Hepatic stellate cell (primary cell): ENCODE measurements at regions not wholly inside any gene's neighbourhood (a gene's known extent, or its start where the extent isn't known, plus 50 kb on each side); places are given as distances from the start of the nearest gene placed in this dataset.
A peak's percentile ranks its signal among the peaks of the same experiment; 100 is the strongest.
"Not testable (repeated sequence)": the region's sequence is repeated elsewhere in the genome, so short reads cannot be mapped to it uniquely, and the experiment has no call there.

ENCODE experiments used
- DNase-seq: peaks from one replicate; pipeline ENCODE4 v3.0.0; 2011; ENCODE audit warnings: low spot score

DNA sequence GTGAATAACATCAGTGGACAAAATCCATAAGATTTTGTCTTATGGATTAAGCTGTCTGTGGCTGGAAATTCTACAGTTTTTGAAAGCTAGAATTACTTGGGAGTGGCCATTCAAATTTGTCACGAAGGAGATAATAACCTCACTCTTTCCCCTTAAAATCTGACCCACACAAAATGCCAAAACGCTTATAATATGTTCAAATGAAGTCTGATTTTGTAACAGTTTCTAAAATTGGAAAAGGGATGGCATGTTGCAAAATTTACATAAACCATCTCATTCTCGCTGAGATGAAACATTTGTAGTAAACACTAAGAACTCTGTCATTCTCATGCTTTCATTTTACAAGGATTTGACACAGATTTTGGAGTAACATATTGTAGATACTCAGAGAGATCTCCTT is 112.7 kb downstream of the GJA1 start:
- no peak for DNase-seq

DNA sequence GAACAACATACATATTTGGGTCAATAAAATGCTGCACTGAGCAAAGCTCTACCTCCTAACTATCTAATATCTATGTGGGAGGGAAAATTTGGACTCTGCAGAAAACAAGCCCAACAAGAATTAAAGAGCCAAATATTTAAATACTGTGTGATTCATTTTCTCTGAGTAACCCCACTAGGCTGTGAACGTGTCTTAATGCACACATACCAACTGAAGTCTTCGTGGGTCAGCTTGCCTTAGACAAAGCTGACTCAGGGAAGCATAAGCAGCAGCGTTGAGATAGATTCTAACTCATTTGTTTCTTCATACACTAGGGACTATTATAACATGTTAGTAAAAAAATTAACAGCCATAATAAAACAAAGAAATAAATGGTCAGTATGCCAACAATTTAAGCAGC is 114.3 kb downstream of the GJA1 start:
- DNase-seq = peak; percentile 38

DNA sequence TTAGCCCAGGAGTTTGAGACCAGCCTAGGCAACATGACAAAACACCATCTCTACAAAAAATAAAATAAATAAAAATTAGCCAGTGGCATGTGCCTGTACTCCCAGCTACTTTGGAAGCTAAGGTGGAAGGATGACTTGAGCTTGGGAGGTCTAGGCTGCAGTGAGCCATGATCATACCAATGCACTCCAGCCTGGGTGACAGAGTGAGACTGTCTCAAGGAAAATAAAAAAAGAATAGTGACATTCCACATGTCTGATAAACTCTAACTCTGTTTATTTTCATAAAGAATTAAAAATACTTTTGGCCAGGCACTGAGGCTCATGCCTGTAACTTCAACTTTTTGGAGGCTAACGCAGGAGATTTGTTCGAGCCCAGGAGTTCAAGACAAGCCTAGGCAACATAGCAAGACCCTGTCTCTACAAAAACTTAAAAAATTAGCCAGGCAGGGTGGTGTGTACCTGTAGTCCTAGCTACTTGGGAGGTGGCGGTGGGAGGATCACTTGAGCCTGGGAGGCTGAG is 115.1 kb downstream of the GJA1 start:
- no peak for DNase-seq

DNA sequence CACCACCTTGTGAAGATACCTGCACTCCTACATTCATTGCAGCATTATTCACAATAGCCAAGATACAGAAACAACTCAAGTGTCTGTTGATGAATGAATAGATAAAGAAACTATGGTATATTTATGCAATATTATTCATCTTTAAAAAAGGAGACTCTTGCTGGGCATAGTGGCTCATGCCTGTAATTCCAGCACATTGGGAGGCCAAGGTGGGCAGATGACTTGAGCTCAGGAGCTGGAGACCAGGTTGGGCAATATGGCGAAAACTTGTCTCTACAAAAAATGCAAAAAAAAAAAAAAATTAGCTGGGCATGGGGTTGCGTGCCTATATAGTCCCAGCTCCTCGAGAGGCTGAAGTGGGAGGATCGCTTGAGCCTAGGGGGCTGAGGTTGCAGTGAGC is 119.8 kb downstream of the GJA1 start:
- DNase-seq = no peak

DNA sequence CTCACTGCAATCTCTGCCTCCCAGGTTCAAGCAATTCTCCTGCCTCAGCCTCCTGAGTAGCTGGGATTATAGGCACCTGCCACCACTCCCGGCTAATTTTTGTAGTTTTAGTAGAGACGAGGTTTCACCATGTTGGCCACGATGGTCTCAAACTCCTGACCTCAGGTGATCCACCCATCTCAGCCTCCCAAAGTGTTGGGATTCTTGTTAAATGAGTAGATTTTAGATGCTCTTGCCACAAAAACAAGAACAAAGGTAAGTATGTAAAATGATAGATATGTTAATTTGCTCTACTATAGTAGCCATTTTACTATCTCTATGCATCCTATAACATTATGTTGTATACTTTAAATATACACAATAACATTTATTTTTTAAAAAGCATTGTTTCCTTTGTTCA is 120.7 kb downstream of the GJA1 start:
- DNase-seq = not testable (repeated sequence)

DNA sequence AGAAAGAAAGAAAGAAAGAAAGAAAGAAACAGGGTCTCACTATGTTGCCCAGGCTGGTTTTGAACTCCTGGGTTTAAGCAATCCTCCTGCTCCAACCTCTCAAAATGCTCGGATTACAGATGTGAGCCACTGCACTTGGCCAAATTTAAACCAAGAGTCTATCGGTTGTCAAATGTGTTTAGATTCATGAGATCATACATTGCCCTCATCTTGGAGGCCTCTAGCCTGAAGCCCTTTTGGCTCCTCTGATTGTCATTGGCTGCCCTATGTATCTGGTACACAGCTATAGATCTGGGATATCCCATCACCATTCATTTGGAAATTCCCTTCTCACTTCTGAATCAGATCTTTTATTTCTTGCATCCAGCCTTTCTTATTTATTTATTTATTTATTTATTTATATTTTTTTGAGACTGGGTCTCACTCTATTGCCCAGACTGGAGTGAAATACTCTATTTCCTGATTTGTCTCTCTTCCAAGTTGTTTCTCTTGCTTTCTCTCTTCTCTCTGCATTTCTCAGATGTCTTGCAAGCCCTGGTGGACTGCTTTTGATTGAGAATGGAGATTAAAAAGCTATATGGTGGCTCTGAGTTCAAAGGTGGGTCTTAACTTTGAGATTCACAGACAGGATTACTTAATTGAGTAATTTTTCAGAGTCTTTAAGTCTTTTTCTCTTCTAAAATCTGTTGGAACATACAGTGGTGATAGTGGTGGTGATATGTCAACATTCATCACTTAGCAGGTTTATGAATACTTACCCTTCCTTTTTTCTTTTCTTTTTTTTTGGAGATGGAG is 121.9 kb downstream of the GJA1 start:
- no peak for DNase-seq

DNA sequence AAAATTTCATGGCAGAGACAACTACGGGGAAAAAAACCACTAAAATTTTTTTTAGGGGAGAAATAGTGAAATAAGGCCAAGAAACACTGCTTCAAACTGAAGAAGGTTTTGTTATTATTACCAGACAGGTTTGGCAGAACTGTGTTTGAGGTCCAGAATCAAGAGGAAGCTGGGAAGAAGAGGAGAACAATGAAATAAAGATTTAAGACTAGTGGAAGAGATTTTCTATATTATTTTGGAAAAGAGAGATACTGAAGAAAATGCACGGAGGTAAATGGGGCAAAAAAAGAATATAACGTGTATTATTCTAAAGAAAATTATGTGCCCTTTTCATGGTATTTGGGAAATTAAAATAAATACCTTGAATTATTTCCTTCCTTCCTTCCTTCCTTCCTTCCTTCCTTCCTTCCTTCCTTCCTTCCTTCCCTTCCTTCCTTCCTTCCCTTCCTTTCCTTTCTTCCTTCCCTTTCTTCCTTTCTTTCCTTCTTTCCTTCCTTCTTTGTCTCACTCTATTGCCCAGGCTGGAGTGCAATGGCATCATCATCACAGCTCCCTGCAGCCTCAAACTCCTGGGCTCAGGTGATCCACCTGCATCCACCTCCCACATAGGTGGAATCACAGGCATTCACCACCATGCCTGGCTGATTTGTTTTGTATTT is 124.3 kb downstream of the GJA1 start:
- no peak for DNase-seq

DNA sequence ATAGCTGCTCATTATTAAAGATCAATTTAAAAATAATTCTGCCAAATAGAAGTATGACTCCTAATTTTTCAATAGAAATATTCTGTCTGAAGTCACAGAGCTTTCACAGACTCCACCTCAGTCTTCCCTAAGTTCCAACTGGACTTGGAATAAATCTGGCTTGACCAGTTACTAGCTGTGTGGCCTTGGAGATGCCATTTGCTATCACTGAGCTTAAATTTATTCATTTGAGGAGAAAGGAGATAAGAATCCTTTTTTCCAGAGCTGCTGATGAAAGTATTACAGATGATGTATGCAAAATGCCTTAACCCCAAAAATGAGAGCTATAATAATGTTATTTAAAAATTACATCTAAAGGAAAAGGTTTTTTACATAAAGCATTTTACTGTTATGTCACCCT is 125.0 kb downstream of the GJA1 start:
- no peak for DNase-seq

DNA sequence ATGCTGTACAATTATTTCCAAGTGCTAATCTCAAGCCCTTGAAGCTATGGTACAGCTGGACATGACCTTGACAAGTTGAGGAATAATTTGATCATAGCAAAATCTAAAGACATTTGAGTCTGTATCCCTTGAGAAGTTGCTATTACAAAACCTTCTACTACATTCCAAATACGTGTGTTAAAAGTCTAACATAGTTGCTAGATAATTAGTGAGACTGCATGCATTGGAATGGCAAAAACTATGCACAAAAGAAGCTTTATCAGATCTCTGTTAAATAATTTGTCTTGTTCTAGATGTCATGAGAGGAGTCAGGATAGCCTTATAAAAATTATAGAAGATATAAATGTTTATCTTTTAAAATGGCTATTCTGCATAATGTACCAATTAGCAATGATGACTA is 127.8 kb downstream of the GJA1 start:
- DNase-seq = no peak

DNA sequence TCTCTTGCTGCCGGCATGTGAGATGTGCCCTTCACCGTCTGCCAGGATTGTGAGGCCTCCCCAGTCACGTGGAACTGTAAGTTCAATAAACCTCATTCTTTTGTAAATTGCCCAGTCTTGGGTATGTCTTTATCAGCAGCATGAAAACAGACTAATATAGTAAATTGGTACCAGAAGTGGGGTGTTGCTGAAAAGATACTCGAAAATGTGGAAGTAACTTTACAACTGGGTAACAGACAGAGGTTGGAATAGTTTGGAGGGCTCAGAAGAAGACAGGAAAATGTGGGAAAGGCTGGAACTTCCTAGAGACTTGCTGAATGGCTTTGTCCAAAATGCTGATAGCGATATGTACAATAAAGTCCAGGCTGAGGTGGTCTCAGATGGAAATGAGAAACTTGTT is 129.1 kb downstream of the GJA1 start:
- DNase-seq = not testable (repeated sequence)

DNA sequence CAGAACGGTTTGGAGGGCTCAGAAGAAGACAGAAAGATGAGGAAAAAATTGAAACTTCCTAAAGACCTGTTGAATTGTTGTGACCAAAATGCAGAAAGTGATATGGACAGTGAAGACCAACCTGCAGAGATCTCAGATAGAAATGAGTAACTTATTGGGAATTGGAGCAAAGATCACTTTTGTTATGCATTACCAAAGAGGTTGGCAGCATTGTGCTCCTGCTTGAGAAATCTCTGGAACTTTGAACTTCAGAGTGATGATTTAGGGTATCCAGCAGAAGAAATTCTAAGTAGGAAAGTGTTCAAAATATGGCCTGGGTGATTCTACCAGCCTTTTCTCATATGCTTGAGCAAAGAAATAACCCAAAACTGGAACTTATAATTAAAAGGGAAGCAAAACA is 136.0 kb downstream of the GJA1 start:
- DNase-seq = no peak

DNA sequence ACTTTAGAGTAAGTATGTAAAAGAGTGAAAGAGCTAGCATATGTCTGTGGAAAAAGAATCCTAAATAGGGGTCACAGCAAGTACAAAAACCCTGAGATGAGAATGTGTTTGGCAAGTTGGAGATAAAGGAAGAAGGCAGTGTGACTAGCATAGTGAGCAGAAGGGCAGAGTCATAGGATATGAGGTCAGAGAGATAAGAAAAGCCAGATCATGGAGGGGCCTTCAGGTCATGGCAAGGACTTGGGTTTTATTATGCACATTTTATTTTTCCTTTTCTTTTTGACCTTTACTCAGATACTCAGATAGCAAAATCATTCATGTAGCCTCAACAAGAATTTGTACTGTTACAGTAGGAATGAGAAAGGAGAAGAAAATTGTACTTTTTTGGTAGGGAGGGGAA is 138.0 kb downstream of the GJA1 start:
- peak; percentile 11 for DNase-seq

DNA sequence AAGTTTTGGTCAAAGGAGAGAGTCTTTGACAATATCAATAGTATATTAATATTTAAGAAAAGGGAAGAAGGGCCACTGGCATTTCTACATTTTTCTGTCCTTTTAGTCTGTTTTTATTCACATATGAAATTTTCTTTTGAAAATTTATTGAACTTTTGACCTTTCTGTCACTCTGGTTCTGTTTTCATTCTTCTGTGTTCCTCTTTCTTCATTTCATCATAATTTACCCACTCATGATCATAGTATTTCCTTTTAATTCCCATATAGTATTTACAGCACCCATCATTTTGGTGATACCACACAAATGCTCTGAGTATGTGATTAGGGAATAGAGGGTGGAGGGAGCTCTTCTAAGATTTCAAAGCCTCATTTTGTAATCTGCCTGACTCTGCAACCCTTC is 142.8 kb downstream of the GJA1 start:
- DNase-seq = no peak

DNA sequence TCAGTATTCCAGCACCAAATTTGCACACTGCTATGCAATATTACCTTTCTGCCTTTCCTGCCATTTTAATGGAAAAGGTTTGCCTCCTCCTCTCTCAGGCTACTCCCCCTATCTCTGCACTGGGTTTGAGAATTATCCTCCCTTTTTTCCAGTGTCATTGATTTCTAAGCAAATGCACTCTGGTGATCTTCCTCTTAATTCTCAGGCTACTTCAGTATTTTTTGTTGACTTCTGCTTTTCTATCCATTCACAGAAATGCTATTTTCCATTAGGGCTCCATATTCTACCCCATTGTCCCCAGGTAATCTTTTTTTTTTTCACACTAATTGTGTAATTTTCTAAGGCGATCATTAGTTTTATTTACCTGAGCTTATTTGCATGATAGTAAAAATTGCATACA is 144.0 kb downstream of the GJA1 start:
- no peak for DNase-seq

DNA sequence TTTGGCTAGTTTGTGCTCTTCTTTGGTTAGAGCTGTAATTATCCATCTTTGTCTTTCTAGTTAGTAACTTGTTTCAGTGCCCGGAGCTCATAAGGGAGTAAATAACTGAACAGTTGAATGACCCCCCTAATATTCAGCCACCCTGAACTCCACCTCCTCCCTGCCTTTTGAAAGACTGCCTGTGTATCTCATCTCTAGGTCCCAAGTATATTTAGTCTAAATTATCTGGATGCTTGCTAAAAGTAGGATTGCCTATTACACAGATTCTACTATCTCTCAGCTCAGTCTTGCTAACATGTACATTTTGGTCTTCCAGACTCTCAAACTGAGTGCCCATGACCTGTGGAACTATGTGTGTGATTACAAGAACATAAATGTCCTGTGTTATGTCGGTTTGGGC is 145.9 kb downstream of the GJA1 start:
- no peak for DNase-seq

DNA sequence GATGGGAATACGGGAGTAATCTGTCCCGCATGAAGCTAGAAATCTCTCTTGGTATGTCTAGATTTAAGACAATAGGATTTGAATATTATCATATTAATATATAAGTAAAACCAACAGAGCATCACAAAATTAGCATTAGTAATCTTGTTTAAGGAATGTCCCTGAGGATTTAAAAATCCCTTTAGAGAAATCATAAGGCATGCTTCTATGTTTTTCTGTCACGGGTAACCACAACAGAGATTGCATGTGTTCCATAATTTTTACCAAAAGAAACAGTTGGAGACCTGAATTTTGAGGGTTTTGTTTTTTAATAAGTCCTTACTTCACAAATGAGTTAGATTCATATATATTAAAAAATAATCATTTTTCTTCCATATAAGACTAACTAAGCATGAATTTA is 146.8 kb downstream of the GJA1 start:
- no peak for DNase-seq

DNA sequence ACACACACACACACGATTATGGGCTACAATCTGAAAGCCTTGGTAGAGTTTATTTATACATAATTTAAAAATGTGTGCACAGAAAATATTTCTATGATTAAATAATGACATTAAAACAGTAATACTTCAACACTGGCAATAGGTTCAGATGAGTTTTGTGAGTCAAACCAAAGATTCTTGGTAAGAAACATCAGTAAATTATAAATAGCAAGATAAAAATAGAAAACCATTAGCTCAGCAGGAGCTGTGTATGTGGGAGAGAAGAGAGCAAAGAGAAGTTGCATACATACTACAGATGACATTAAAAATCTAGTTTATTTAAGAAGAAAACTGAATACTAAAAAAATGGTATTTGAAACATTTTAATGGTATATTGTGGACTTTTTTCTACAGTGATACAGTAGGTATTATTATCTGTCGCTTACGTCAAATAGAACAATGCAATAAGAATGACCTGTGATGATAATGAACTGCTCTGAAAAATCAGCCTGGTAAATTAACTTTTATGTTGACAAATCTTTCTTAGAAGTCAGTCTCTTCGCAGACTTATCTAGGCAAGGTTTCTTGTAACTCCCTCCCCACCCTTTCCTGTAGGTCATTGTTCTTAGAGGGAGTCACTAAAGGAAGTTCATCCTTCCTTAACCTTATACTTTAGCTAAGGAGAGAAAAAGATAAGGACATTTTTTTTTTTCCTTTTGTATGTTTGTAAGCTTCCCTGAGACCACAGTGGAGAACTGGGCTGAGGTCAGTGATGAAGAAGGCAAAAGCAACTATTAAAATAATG is 149.3 kb downstream of the GJA1 start:
- peak; percentile 49 for DNase-seq

DNA sequence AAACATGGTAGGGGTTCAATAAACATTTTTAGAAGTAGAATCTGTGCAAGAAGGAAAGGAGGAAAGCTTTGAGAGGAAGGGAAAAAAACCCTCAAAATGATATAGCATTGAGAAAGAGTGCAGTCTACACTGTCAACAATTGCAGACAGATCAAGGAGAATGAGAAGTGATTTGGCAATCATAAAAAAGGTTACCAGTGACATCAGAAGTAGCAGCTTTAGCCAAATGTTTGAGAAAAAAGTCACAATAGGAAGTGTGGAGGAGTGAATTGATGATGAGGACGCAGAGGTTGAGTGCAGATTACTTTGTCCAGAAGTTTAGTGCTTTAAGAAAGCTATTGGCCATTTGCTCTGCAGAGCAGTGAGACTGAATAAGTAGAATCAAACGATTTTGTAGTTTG is 155.0 kb downstream of the GJA1 start:
- no peak for DNase-seq

DNA sequence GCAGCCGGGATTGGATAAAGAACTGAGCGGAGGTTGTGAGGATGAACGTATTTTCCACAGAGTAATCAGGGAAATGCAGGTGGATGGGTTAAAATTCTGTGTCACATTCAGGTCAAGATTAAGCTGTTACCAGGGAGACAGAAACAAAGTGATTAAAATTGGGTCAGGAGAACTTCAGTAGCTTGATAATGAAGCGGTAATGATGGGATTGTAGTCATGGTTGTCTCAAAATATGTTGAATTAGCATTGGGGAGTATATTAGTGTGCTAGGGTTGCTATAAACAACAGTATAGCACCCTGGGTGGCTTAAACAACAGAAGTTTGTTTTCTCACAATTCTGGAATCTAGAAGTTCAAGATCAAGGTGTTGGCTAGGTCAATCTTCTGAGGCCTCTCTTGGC is 155.5 kb downstream of the GJA1 start:
- DNase-seq = no peak

DNA sequence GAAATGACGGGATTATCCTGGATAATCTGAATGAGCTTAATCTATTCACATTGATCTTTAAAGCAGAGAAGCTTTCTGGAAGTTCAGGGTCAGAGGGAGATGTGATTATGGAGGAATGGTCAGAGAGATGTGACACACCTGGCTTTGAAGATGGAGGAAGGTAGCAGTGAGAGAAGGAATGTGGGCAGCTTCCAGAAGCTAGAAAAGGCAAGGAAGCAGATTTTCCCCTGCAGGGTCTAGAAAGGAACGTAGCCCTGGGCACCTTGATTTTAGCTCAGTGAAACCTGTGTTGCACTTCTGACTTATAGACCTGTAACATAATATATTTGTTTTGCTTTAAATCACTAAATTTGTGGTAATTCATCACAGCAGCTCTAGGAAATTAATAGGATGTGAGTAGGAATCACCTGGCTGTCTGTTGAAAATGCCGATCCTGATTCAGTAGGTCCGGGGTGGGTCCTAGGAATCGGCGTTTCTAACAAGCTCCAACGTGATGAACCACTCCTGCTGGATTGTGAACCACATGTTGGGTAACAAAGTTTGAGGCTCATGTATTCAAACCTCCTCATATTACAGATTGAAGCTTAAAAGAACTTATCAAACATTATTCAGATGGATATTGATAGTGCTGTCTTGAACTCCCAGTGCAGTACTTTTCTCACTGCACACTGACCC is 157.0 kb downstream of the GJA1 start:
- no peak for DNase-seq

DNA sequence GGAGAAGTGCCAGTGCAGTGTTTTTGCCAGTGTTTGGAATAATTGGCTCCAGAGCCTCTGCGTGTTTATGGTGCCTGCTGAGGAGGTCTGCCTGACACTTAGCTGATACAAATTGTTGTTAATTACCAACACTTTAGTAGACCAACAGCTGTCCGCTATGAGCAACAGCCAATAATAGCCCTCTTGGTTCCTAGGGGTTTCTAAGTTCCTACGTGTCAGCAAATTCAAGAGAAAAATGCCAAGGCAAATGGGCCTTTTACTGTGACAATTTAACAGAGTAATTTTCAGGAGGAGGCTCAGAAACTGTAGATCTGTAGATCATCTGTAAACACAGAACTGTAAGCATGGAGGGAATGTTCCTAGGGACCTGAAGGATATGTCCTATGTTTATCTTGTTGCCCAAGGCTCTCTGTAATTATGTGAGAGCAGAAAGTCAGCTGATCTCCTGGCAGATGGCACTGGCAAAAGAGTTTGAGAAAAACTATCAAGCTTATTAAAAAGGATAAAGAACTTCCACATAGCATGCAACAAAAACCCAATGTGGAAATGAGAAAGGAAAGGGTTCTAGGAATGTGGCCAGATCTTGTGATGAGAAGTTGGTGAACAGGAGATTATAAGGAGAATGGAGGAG is 157.7 kb downstream of the GJA1 start:
- DNase-seq = no peak

DNA sequence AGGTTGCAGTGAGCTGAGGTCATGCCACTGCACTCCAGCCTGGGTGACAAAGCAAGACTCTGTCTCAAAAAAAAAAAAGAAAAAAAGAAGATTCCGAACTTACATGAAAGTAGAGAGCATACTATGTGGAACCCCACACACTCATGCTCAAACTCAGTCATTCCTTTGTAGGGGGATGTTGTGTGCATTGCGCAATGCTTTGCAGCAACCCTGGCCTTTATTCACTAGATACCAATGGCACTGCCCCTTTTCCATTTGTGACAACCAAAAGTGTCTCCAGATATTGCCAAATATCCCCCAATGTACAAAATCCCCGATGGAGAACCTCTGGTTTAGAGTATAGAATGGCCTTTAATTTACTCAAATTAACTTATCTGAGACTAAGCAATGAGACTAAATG is 158.6 kb downstream of the GJA1 start:
- no peak for DNase-seq
